GM19455 (cell line): ENCODE measurements at regions not wholly inside any gene's neighbourhood (a gene's known extent, or its start where the extent isn't known, plus 50 kb on each side); places are given as distances from the start of the nearest gene placed in this dataset.

ENCODE experiments used
- ATAC-seq: cut with Tn5 transposase; IDR thresholded peaks from one replicate; pipeline ENCODE4 v1.9.1; 2021; ENCODE audit not compliant: unreplicated experiment

DNA sequence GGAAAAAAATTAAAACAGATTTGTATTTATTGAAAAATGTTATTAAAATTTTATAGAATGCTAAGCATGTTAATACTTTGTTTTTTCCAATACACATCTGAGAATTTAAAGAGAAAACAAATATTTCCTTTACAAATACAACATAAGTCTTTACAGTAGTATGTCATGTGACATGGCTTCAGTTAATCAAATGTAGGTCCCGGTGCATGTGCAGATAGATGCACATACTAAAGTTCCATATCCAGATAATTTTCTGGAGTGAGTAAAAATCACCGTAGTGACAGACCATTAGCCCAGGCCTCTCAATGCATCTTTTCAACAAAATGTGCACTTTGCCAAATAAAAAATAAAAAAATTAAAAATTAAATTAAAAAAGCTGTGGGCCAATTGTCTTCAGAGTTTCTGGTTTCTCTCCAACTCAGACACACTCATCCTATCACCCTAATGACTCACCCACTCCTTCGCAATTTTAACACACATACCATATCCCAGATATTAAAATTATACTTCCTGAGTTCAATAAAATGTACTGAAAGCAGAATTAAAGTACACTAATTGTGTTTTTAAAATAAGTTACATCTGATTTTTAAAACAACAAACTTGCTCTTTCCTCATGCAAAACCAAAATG is 508.1 kb downstream of the NR2F1-AS1 start:
- no peak for ATAC-seq

- no peak for ATAC-seq
Measured at GRCh38 chr5:93071710-93072109, 509.3 kb downstream of the NR2F1-AS1 start.

DNA sequence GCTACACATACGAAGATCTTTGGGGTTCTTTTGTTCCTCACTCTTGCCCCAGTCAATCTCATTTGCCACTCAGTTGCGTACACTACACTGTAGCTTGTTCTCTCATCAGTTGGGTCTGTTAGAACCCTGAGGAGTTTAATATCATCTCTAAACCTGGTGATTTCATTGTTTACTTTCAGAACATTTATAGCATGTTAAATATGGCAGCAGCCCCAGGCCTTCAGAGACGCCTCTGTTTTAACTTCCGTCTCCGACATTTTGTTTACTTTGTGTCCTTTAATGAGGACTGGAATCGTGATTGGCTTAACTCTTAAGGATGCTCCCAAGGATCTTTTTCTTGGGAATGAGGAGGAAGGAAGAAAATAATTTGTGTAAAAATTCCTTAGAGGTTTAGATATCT is 510.1 kb downstream of the NR2F1-AS1 start:
- no peak for ATAC-seq

DNA sequence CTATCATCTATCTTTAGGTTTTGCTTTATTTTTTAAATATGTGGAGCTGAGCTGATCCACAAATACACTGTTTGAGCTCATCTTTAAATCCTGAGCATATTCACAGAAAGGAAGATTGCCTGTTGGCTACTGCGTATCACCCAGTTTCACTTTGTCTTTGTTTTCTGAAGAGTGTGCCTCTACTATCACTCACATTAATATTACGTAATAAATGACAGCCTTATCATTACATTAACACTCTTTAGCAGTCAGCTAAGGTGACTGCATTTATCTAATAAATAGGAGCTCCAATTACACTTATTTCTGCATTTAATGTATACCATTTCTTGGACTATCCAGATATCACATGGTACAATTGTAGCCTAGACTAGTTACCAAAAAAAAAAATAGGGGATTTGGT is 511.7 kb downstream of the NR2F1-AS1 start:
- ATAC-seq, result no peak

GRCh38 chr5:93062548-93062947 is 518.5 kb downstream of the NR2F1-AS1 start:
- ATAC-seq, result no peak

GRCh38 chr5:93058309-93058708 is 522.7 kb downstream of the NR2F1-AS1 start:
- no peak for ATAC-seq

DNA sequence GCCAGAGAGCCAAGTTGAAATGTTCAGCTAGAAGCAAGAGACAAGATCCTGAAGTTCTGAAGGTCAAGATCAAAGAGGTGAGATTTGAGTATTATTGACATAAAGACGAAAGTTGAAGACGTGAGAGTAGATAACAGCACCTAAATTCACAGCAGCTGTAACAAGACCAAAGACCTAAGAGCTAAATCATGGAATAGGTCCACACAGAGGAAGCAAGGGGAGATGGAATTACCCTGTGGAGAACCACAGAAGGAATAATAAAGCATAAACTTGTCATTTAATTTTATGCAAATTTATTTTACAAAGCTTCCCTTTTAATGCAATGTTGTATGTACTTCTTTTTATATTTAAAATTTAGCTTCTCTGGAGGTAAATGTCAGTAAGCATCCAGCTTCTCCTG is 523.7 kb downstream of the NR2F1-AS1 start:
- no peak for ATAC-seq

GRCh38 chr5:93055971-93056370 is 525.0 kb downstream of the NR2F1-AS1 start:
- no peak for ATAC-seq

DNA sequence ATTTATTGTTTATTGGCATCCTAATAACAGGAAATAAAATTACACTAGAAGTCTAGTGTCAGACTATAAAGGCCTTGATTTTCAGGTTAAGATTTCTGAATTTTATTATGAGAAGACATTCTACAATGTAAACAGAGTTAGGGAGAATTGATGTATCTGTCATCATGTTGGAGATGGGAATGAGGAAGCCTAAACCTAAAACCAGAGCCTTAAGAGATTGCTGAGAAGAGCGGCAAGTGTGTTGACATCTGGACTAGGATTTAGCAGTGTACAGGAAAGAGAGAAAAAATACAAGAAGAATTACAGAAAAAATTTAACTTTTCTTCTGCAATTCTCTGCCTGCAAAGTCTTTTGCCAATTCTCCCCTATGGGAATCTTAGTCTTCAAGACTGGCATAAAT is 525.5 kb downstream of the NR2F1-AS1 start:
- ATAC-seq, result no peak

- ATAC-seq, result no peak
Measured at GRCh38 chr5:93054424-93055163, 526.4 kb downstream of the NR2F1-AS1 start.

- no peak for ATAC-seq
Measured at GRCh38 chr5:93053825-93054224, 527.2 kb downstream of the NR2F1-AS1 start.

DNA sequence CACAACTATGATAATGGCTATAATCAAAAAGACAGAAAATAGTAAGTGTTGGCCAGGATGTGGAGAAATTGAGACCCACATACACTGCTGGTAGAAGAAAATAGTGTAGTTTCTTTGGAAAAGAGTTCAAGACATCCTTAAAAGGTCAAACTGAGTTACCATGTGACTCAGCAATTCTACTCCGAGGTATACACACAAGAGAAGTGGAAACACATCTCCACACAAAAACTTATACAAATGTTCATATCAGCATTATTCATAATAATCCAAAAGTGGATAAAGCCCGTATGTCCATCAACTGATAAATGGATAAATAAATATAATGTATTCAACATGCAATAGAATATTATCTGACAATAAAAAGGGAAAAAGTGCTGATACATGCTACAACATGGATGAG is 532.2 kb downstream of the NR2F1-AS1 start:
- ATAC-seq, result no peak

DNA sequence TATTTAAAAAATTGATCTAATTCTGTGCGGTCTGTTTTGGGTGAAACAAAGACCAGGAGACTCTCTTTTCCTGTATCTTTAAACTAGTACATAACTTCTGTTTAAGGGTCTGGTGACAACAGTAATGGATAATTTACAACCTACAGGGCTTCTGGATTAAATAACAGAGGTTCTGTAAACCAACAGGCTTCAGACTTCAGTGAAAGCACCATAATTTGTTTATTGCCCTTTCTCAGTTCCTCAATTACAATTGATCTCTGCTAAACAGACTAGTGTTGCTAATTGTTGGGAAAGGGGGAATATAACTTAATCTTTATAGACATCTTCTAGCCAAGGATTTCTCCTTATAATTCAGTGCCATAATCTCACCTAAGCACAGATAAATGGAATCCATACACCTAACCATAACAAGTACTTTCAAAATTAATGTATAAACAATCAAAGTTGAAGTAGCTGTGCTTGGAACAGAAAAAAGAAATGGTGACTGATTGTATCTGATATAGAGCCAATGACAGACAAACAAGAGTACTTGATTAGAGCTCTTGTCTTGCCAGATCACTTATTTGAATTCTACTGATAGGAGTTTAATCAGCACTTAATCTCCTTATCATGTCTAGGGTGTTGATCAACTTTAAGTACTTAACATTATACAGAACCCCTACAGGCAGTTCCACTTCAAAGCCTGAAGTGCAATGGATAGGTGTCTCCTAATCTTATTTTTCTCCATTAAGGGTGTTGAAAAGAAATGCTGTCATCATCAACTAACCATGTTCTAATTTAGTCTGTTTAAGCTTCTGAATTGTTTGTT is 536.0 kb downstream of the NR2F1-AS1 start:
- ATAC-seq, result no peak

- ATAC-seq, result no peak
Measured at GRCh38 chr5:93039888-93040287, 541.1 kb downstream of the NR2F1-AS1 start.

- ATAC-seq, result no peak
Measured at GRCh38 chr5:93034621-93035590, 546.1 kb downstream of the NR2F1-AS1 start.

GRCh38 chr5:93022796-93023447 is 558.1 kb downstream of the NR2F1-AS1 start:
- ATAC-seq, result no peak

DNA sequence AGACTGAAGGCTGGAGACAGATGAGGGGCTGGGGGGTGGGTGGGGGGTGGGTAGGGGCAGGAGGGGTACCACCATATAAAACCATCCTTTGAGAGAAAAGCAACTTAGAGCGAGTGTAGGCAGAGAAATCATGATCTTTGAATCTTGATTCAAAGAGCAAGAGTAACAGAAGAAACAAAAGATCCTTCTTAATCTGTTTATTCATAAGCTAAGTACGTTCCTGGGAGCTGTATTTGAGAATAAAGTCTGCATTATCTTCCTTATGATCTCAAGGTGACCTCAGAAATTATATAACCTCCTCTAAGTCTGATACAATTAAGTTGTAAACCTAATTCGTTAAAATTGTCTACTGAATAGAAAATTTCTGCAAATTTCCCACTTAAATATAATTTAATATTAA is 558.8 kb downstream of the NR2F1-AS1 start:
- ATAC-seq, result no peak

DNA sequence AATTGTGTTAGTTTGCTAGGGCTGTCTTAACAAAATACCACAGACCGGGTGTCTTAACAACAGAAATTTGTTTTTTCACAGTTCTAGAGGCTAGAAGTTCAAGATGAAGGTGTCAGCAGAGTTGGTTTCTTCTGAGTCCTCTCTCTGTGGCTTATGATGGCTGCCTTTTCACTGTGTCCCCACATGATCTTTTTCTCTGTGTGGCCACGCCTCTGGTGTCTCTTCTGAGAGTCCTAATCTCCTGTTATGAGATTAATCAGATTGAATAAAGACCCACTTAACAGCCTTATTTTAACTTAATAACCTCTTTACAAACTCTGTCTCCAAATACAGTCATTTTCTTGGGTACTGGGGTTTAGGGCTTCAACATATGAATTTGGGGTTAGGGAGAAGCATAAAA is 561.1 kb downstream of the NR2F1-AS1 start:
- ATAC-seq, result no peak

DNA sequence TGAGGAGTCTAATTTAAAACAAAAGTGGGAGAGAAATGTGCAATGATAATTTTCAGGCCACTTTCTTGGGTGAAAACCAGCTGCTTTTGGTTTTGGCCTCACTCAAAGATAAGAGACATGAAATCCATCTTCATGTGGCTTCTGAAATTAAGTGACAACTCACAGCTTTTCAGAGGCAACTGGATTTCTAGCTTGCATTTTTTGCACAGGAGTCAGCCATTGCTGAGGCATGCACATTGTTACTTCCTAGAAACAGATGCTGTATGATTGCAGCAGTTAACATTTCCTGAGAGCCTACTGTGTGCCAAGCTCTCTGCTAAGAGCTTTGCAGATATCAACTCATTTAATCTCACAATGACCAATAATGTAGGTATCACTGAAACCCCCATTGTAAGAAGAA is 562.6 kb downstream of the NR2F1-AS1 start:
- no peak for ATAC-seq

- ATAC-seq, result no peak
Measured at GRCh38 chr5:93017849-93018248, 563.2 kb downstream of the NR2F1-AS1 start.
